Inflammatory macrophage treated with lipopolysaccharide for 4 hours (primary cell): ENCODE measurements at regions not wholly inside any gene's neighbourhood (a gene's known extent, or its start where the extent isn't known, plus 50 kb on each side); places are given as distances from the start of the nearest gene placed in this dataset.
"Not testable (repeated sequence)": the region's sequence is repeated elsewhere in the genome, so short reads cannot be mapped to it uniquely, and the experiment has no call there.

Source experiments
- DNase-seq: peaks from one replicate; pipeline ENCODE4 v3.0.0-alpha.2; 2020

GRCh38 chr21:20221981-20222380, 776.2 kb upstream of the NCAM2 start:
- DNase-seq, result not testable (repeated sequence)

- DNase-seq, result not testable (repeated sequence)
Measured at GRCh38 chr21:20236649-20237048, 761.6 kb upstream of the NCAM2 start.

GRCh38 chr21:20249401-20249800, 748.8 kb upstream of the NCAM2 start:
- no peak for DNase-seq

GRCh38 chr21:20250337-20250736, 747.9 kb upstream of the NCAM2 start:
- no peak for DNase-seq

- no peak for DNase-seq
Measured at GRCh38 chr21:20253261-20253660, 744.9 kb upstream of the NCAM2 start.

GRCh38 chr21:20254964-20255363, 743.2 kb upstream of the NCAM2 start:
- no peak for DNase-seq

GRCh38 chr21:20257052-20257740, 741.0 kb upstream of the NCAM2 start:
- DNase-seq, result no peak

- no peak for DNase-seq
Measured at GRCh38 chr21:20258542-20258941, 739.7 kb upstream of the NCAM2 start.

GRCh38 chr21:20259031-20259867, 739.0 kb upstream of the NCAM2 start:
- DNase-seq, result no peak

- DNase-seq, result no peak
Measured at GRCh38 chr21:20260124-20260523, 738.1 kb upstream of the NCAM2 start.

- no peak for DNase-seq
Measured at GRCh38 chr21:20261364-20261763, 736.8 kb upstream of the NCAM2 start.

GRCh38 chr21:20265707-20266440, 732.3 kb upstream of the NCAM2 start:
- DNase-seq, result no peak

GRCh38 chr21:20266441-20266710, 731.8 kb upstream of the NCAM2 start:
- DNase-seq, result no peak

GRCh38 chr21:20270365-20271055, 727.7 kb upstream of the NCAM2 start:
- DNase-seq, result no peak

- DNase-seq, result no peak
Measured at GRCh38 chr21:20272791-20273362, 725.3 kb upstream of the NCAM2 start.

- no peak for DNase-seq
Measured at GRCh38 chr21:20276377-20276776, 721.8 kb upstream of the NCAM2 start.

- no peak for DNase-seq
Measured at GRCh38 chr21:20276954-20277353, 721.3 kb upstream of the NCAM2 start.

GRCh38 chr21:20283836-20284235, 714.4 kb upstream of the NCAM2 start:
- no peak for DNase-seq

- DNase-seq, result no peak
Measured at GRCh38 chr21:20292280-20292679, 705.9 kb upstream of the NCAM2 start.

GRCh38 chr21:20292854-20293253, 705.4 kb upstream of the NCAM2 start:
- DNase-seq, result not testable (repeated sequence)

GRCh38 chr21:20301395-20301794, 696.8 kb upstream of the NCAM2 start:
- no peak for DNase-seq

- DNase-seq, result no peak
Measured at GRCh38 chr21:20302084-20302483, 696.1 kb upstream of the NCAM2 start.

GRCh38 chr21:20306836-20307235, 691.4 kb upstream of the NCAM2 start:
- DNase-seq, result no peak
